DND-41 (cell line): ENCODE measurements at regions not wholly inside any gene's neighbourhood (a gene's known extent, or its start where the extent isn't known, plus 50 kb on each side); places are given as distances from the start of the nearest gene placed in this dataset.

Source experiments
- EZH2 ChIP-seq: IDR thresholded peaks from 3 replicates; pipeline ENCODE4 v1.6.1; 2012; ENCODE audit warnings: borderline replicate concordance, low read depth, mild to moderate bottlenecking, moderate library complexity, low read length, inconsistent platforms; ENCODE audit not compliant: severe bottlenecking
- TF ChIP-seq, protein P1 (sequence below): IDR thresholded peaks from 2 replicates; pipeline ENCODE4 v1.5.1; 2012; ENCODE audit warnings: borderline replicate concordance, low read length, moderate library complexity, mild to moderate bottlenecking; ENCODE audit not compliant: poor library complexity, severe bottlenecking; ENCODE audit errors: extremely low read depth

DNA sequence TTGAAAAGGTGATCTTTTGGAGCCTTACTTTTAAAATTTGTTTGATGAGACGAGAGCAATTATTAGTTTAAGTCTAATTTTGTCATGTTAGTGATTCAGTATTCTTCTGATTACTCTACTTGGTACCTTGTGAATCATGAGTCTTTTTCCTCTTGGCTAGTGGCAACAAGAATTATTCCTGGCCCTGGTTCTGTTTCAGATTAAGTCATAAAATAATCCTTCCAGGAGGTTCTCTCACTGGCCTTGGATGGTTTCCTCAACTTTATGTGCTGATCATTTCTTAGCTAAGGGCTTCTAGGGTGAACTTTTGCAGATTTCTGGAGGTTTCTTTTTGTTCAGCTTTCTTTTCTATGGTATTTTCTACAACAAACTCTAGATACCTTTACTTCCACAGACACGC is 741.8 kb upstream of the LUZP2 start:
- TF ChIP-seq, protein P1, sequence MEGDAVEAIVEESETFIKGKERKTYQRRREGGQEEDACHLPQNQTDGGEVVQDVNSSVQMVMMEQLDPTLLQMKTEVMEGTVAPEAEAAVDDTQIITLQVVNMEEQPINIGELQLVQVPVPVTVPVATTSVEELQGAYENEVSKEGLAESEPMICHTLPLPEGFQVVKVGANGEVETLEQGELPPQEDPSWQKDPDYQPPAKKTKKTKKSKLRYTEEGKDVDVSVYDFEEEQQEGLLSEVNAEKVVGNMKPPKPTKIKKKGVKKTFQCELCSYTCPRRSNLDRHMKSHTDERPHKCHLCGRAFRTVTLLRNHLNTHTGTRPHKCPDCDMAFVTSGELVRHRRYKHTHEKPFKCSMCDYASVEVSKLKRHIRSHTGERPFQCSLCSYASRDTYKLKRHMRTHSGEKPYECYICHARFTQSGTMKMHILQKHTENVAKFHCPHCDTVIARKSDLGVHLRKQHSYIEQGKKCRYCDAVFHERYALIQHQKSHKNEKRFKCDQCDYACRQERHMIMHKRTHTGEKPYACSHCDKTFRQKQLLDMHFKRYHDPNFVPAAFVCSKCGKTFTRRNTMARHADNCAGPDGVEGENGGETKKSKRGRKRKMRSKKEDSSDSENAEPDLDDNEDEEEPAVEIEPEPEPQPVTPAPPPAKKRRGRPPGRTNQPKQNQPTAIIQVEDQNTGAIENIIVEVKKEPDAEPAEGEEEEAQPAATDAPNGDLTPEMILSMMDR, result no peak
- TF ChIP-seq EZH2, result no peak
